RCC 7860 (cell line): ENCODE measurements at regions not wholly inside any gene's neighbourhood (a gene's known extent, or its start where the extent isn't known, plus 50 kb on each side); places are given as distances from the start of the nearest gene placed in this dataset.
A peak's percentile ranks its signal among the peaks of the same experiment; 100 is the strongest.
"Not testable (repeated sequence)": the region's sequence is repeated elsewhere in the genome, so short reads cannot be mapped to it uniquely, and the experiment has no call there.

Experiments used
- DNase-seq: peaks from one replicate; pipeline ENCODE4 v3.0.0-alpha.2; 2015; ENCODE audit warnings: low spot score
- FAIRE-seq: peaks from 2 replicates; lab custom pipeline; 2012; peaks lifted over from hg19 to GRCh38; lab: Jason Lieb, UNC

DNA sequence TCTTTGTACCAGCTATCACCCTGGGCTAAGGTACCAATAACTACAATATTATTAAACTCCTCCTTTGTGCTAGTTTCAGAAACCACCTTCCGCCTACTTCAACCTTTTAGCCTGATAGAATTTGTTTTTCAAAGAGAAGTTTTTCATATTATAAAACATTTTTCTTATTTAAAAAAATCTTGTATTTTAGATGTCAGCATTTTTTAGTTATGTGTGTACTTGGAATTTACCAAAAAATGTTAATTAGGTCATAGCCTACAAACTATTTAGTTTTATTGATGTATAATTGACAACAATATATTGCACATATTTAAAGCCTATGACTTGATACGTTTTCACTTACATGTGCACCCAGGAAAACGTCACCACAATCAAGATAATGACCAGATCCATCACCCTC lies 1097.6 kb downstream of the JRKL start:
- DNase-seq (no peak), FAIRE-seq (no peak)

- DNase-seq (no peak), FAIRE-seq (no peak)
Measured at GRCh38 chr11:97498891-97499290, 1109.1 kb downstream of the JRKL start.

DNA sequence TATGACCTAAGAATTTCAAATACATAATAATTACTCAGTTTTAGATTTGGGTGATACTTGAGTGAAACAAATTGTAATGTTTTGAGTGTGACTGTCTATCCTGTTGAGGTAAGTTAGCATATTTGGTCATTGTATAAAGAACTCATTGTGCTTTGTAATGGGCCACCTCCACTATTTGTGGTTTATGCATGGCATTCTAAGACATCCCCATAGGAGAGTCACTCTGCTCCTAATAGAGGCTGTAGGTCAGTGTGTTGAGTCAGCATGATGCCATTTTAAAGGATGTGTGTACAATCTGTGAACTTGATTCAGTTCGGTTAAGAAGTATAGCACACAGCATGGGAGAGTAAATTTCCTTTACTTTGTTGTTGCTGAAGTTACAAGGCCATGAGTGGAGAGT lies 1112.4 kb downstream of the JRKL start:
- DNase-seq = no peak
- no peak for FAIRE-seq

- DNase-seq = no peak
- FAIRE-seq = no peak
Measured at GRCh38 chr11:97506076-97506759, 1116.4 kb downstream of the JRKL start.

DNA sequence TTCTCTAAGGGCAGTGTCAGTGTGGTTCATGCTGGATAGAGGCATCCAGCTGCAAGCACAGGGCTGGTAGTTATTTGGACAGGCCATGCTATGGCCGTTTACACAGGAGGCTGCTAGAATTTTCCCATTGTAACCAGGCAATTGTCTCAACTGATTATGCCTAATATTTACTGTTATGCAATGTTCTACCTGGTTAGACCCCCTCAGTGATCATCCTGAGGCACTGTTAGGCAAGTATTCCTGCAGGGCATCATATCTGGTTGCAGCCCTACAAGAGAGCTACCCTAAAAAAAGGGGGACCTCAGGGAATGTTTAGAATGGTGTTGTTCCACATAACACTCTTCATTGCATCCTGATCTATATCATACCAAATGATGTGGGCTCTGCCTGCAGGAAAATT lies 1124.6 kb downstream of the JRKL start:
- FAIRE-seq = no peak
- no peak for DNase-seq

GRCh38 chr11:97516688-97517087 lies 1126.9 kb downstream of the JRKL start:
- FAIRE-seq = no peak
- DNase-seq = no peak

DNA sequence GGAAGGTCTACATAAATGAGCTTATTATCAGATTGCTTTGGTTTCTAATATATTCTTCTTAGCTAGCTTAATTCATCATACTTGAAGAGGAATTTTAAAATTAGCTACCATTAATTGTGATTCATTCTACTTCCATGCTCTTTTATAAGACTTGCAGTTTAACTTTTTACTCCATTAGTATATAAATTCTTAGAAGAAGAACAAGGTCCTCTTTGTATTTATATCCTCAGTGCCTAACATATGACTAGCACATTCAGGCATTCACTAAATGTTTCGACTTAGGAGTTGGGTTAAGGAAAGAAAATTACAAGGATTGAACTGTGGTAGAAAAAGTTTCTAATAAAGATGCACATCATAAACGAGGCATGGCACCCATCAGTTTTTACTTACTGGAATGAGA lies 1135.5 kb downstream of the JRKL start:
- DNase-seq = no peak
- FAIRE-seq = no peak

GRCh38 chr11:97537407-97538150 lies 1147.8 kb downstream of the JRKL start:
- DNase-seq (no peak), FAIRE-seq (no peak)

DNA sequence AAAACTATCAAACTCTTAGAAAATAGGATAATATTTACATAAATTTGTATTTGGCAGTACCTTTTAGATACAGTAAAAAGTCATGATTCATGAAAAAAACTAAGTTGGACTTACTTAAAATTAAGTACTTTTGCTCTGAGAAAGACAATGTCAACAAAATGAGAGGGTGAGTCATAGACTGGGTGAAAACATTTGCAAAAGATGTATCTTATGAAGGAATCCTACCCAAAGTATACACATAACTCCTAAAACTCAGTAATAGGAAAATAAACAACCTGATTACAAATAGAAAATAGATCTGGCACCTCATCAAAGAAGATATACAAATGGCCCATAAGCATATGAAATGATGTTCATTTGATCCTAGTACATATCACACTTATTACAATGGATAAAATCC lies 1154.6 kb downstream of the JRKL start:
- FAIRE-seq (no peak), DNase-seq (no peak)

DNA sequence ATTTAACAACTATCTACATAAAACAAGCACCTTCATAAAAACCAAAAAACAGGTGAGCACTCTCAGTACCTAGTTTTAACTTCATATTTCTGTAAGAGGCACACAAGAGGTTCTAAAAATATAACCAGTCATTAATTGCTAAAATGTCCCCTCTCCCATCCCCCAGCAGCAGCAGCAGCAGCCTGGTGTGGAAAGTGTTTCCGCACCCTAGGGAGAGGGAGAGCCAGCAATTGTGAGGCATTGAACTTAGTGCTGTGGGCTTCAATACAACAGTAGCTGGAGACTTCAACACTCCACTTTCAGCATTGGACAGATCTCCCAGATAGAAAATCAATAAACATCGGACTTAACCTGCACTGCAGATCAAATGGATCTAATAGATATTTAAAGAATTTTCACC lies 1158.5 kb downstream of the JRKL start:
- DNase-seq (no peak), FAIRE-seq (no peak)

- no peak for FAIRE-seq
- no peak for DNase-seq
Measured at GRCh38 chr11:97557399-97557798, 1167.6 kb downstream of the JRKL start.

- DNase-seq (no peak), FAIRE-seq (no peak)
Measured at GRCh38 chr11:97567801-97568200, 1178.0 kb downstream of the JRKL start.

DNA sequence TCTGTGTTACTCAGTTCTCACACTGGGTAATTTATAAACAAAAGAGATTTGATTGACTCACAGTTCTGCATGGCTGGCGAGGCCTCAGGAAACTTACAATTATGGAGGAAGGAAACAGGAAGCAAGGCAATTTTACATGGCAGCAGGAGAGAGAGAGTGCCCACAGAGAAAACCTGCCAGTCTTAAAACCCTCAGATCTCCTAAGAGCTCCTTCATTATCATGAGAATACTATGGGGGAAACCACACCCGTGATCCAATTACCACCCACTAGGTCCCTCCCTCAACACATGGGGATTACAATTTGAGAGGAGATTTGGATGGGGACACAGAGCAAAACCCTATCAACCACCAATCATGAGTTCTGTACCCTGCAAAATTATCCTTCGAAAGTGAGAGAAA lies 1180.8 kb downstream of the JRKL start:
- DNase-seq = no peak
- no peak for FAIRE-seq

- DNase-seq, FAIRE-seq: not testable (repeated sequence)
Measured at GRCh38 chr11:97573771-97574170, 1184.0 kb downstream of the JRKL start.

- DNase-seq = peak; percentile 17
- no peak for FAIRE-seq
Measured at GRCh38 chr11:97574976-97575665, 1185.3 kb downstream of the JRKL start.

- no peak for DNase-seq
- FAIRE-seq = no peak
Measured at GRCh38 chr11:97607291-97608000, 1217.6 kb downstream of the JRKL start.

DNA sequence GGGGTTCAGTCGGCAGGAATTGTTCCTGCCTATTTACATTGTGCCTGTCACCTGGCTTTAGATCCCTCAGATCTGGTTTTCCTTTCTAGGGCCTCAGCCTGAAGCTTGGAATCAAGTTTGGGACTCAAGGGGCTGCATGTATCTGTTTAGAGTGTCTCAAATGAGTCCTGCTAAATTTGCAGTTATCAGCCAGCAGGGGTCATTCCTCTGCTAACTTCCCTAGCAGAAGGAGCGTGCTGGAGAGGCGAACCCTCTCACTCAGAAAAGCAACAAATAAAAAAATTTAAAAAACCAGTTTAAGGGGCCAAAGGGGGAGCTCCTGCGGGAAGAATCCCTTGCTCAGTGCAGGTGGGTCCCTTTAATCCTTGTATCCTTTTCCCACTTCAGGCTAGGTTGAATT lies 1220.2 kb downstream of the JRKL start:
- no peak for DNase-seq
- FAIRE-seq = no peak

GRCh38 chr11:97610854-97611253 lies 1221.0 kb downstream of the JRKL start:
- DNase-seq (no peak), FAIRE-seq (no peak)

DNA sequence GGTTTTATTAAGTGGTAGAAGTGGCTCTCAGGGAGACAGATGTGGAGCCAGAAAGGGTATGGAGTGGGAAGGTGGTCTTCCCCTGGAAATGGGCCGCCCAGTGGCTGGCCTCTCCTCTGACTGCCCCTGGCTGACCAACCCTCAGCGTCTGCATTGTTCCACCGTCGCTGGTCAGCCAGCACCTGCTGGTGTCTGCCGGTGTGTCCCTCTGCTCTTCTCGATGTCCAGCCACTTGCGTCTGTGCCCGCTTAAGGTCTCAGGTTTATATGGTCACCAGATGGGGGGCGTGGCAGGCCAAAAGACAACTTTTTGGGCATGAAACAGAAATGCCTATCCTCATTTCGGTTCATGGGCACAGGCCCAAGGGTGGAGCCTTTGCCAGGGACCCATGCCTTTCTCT lies 1221.5 kb downstream of the JRKL start:
- FAIRE-seq (no peak), DNase-seq (no peak)

- no peak for DNase-seq
- FAIRE-seq = no peak
Measured at GRCh38 chr11:97614606-97615005, 1224.8 kb downstream of the JRKL start.

DNA sequence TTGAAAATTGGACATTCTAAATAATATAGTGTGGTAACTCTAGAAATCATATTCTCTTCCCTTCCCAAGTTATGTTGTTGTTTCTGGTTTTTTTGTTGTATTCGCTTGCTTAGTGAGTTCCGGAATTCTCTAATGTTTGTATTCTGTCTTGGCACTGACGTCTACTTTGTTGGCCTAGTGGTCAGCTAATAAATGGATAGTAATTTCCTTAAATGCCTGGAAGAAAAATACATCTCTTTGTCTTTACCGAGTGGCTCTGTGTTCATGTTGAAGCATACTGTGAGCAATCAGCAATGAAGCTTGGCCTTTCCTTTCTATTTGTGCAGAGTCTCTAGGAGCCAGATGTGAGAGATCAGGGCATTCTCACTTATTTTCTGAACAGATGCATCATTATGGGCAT lies 1225.7 kb downstream of the JRKL start:
- DNase-seq (no peak), FAIRE-seq (no peak)
